B cell (primary cell): ENCODE measurements at regions not wholly inside any gene's neighbourhood (a gene's known extent, or its start where the extent isn't known, plus 50 kb on each side); places are given as distances from the start of the nearest gene placed in this dataset.

Experiments
- EZH2 ChIP-seq: IDR thresholded peaks from 2 replicates; pipeline ENCODE4 v1.6.1; 2012; ENCODE audit warnings: borderline replicate concordance, low read depth, mild to moderate bottlenecking, moderate library complexity, low read length; ENCODE audit not compliant: insufficient read depth, poor library complexity, severe bottlenecking
- TF ChIP-seq, protein P1 (sequence below): fragments of 200-600 bp; IDR thresholded peaks from one replicate; pipeline ENCODE4 v1.8.0; 2022; ENCODE audit warnings: antibody characterized with exemption, mild to moderate bottlenecking

DNA sequence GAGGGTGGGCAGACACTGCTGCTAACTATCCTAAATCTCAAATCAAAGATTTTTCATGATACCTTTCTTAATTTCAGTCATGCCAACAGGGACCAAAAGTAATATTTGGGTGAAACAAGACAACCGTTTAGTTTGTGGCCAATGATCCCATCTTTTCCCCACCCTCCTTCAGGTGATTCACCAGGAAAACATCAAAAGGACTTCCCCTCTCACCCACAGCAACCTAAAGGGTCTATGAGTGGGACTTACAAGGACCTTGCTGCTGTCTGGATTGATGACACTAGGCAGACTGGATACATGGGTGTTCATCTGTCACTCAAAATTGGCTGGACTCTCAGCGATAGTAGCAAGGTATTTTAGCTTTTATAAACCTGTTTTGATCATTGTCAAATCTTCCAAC, 62.0 kb upstream of the ZC3H12C start:
- TF ChIP-seq, protein P1, sequence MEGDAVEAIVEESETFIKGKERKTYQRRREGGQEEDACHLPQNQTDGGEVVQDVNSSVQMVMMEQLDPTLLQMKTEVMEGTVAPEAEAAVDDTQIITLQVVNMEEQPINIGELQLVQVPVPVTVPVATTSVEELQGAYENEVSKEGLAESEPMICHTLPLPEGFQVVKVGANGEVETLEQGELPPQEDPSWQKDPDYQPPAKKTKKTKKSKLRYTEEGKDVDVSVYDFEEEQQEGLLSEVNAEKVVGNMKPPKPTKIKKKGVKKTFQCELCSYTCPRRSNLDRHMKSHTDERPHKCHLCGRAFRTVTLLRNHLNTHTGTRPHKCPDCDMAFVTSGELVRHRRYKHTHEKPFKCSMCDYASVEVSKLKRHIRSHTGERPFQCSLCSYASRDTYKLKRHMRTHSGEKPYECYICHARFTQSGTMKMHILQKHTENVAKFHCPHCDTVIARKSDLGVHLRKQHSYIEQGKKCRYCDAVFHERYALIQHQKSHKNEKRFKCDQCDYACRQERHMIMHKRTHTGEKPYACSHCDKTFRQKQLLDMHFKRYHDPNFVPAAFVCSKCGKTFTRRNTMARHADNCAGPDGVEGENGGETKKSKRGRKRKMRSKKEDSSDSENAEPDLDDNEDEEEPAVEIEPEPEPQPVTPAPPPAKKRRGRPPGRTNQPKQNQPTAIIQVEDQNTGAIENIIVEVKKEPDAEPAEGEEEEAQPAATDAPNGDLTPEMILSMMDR = no peak
- TF ChIP-seq EZH2 = no peak
